HFFc6 (cell line): ENCODE measurements at regions not wholly inside any gene's neighbourhood (a gene's known extent, or its start where the extent isn't known, plus 50 kb on each side); places are given as distances from the start of the nearest gene placed in this dataset.

Experiments used
- DNase-seq: peaks from one replicate; pipeline ENCODE4 v3.0.0-alpha.2; 2018
- H3K27ac Mint-ChIP-seq: 2 replicates; pipeline ENCODE4 v1.8.0; 2020; ENCODE audit warnings: mild to moderate bottlenecking, mixed read lengths
- H3K27me3 Mint-ChIP-seq: 2 replicates; pipeline ENCODE4 v1.8.0; 2021; ENCODE audit warnings: mild to moderate bottlenecking, moderate library complexity, mixed read lengths; ENCODE audit not compliant: insufficient read depth
- H3K36me3 Mint-ChIP-seq: 2 replicates; pipeline ENCODE4 v1.8.0; 2021; ENCODE audit warnings: low read depth, mixed read lengths
- H3K4me1 Mint-ChIP-seq: 2 replicates; pipeline ENCODE4 v1.8.0; 2020; ENCODE audit warnings: low read depth, mixed read lengths
- H3K4me3 Mint-ChIP-seq: 2 replicates; pipeline ENCODE4 v1.8.0; 2020; ENCODE audit warnings: mild to moderate bottlenecking, moderate library complexity, mixed read lengths
- H3K9me3 Mint-ChIP-seq: 2 replicates; pipeline ENCODE4 v1.8.0; 2020; ENCODE audit warnings: mild to moderate bottlenecking, mixed read lengths
- CTCF ChIP-seq: fragments of 200-600 bp; sonication (generic); IDR thresholded peaks from 2 replicates; pipeline ENCODE4 v1.5.0; 2021; ENCODE audit warnings: antibody characterized with exemption, mild to moderate bottlenecking

GRCh38 chr2:66317268-66317890 is 117.5 kb upstream of the MEIS1 start:
- Mint-ChIP-seq H3K4me1 (no peaks in the 10 kb centered on the region), H3K36me3 (no peaks in the 10 kb centered on the region), H3K4me3 (no peak overlapping the region), H3K27ac (no peak overlapping the region), H3K27me3 (no peaks in the 10 kb centered on the region; the same call in 1 of the 2 replicates), H3K9me3 (peaks cover 7% of the 10 kb centered on the region; the same call in 1 of the 2 replicates)
- no peak for TF ChIP-seq CTCF
- DNase-seq, result no peak

GRCh38 chr2:66306483-66306882 is 128.4 kb upstream of the MEIS1 start:
- Mint-ChIP-seq H3K4me1 (no peaks in the 10 kb centered on the region), H3K27ac (no peak overlapping the region), H3K9me3 (peaks cover 11% of the 10 kb centered on the region; the same call in 1 of the 2 replicates), H3K4me3 (no peak overlapping the region), H3K36me3 (no peaks in the 10 kb centered on the region), H3K27me3 (peaks cover 9% of the 10 kb centered on the region; the same call in 1 of the 2 replicates)
- no peak for TF ChIP-seq CTCF
- no peak for DNase-seq

GRCh38 chr2:66305718-66306117 is 129.2 kb upstream of the MEIS1 start:
- Mint-ChIP-seq H3K4me3 (no peak overlapping the region), H3K36me3 (no peaks in the 10 kb centered on the region), H3K4me1 (no peaks in the 10 kb centered on the region), H3K9me3 (peaks cover 7% of the 10 kb centered on the region; the same call in 1 of the 2 replicates), H3K27me3 (peaks cover 6% of the 10 kb centered on the region; the same call in 1 of the 2 replicates), H3K27ac (no peak overlapping the region)
- no peak for TF ChIP-seq CTCF
- DNase-seq, result no peak

- Mint-ChIP-seq H3K27ac (no peak overlapping the region), H3K27me3 (peaks cover 4% of the 10 kb centered on the region), H3K9me3 (no peaks in the 10 kb centered on the region), H3K4me3 (no peak overlapping the region), H3K4me1 (no peaks in the 10 kb centered on the region), H3K36me3 (no peaks in the 10 kb centered on the region)
- no peak for DNase-seq
- no peak for TF ChIP-seq CTCF
Measured at GRCh38 chr2:66303471-66303870, 131.5 kb upstream of the MEIS1 start.

GRCh38 chr2:66301767-66302140 is 133.2 kb upstream of the MEIS1 start:
- H3K27ac Mint-ChIP-seq, result no peak overlapping the region
- H3K36me3 Mint-ChIP-seq, result no peaks in the 10 kb centered on the region
- no peak overlapping the region for H3K4me3 Mint-ChIP-seq
- TF ChIP-seq CTCF, result no peak
- no peaks in the 10 kb centered on the region for H3K4me1 Mint-ChIP-seq
- no peaks in the 10 kb centered on the region for H3K9me3 Mint-ChIP-seq
- DNase-seq, result no peak
- peaks cover 2% of the 10 kb centered on the region for H3K27me3 Mint-ChIP-seq
